Activated T-cell treated with anti-CD3 and anti-CD28 coated beads for 24 hours (primary cell): ENCODE measurements at regions not wholly inside any gene's neighbourhood (a gene's known extent, or its start where the extent isn't known, plus 50 kb on each side); places are given as distances from the start of the nearest gene placed in this dataset.
"Not testable (repeated sequence)": the region's sequence is repeated elsewhere in the genome, so short reads cannot be mapped to it uniquely, and the experiment has no call there.

ENCODE experiments used
- DNase-seq: peaks from one replicate; pipeline ENCODE4 v3.0.0-alpha.2; 2020; ENCODE audit warnings: low read depth

DNA sequence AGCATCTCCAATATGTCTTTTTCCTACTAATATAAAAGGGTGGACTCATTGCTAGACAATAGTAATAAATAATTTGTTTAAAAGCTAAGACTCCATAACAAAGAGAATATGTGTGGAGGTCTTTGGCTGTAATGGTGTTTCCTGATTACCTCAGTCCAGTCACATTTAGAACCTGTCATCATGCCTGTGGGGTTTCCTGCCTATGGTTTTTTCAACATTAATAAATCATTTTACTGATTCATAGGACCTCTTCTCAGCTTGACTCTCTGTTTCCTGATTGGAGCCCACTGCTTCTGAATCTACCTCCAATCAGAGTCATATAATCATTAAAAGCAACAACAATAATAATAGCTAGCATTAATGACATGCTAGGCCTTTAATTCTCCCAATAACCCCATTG, 52.4 kb upstream of the GNAI1 start:
- DNase-seq = no peak

DNA sequence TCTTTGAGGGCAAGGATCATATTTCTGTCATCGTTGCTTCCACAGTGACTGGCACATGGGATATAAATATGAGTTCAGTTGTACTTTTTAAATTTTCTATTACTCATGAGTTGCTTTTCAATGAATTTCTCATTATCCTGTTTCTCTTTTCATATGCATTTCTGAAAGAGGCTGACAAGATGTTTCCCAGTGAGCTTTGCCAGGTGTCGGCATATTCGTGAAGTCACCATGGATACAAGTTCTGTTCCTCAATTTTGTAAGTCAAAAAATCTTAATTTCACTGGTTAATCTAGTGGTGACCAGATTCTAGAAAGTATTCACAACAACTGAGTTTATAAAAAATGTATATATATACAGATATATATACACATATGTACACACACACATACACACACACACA, 55.7 kb upstream of the GNAI1 start:
- DNase-seq = no peak

DNA sequence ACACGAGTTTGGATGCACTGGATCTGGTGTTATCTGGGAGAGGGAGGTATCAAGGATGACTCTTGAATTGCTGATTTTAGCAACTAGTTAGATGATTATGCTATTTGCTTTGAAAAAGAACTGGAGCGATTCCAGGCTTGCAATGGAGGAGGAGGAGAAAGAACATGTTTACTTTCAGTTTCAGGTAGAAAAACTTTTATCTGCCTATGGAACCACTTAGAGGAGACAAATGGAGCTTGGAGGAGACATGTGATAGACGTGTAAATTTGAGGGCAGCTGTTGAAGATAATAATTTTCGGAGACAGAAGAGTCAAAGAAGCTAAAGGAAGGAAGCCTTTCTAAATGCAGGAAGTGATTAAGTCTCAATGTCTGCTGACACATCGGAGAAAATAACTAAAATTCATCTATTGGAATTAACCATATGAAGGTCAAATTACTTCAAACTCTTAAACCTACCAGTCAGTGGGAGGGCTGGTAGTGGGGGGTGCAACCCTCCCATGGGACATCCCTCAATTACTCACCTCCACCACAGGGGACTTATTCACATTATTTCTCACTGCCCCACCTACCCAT, 56.4 kb upstream of the GNAI1 start:
- peak; percentile 6 for DNase-seq

DNA sequence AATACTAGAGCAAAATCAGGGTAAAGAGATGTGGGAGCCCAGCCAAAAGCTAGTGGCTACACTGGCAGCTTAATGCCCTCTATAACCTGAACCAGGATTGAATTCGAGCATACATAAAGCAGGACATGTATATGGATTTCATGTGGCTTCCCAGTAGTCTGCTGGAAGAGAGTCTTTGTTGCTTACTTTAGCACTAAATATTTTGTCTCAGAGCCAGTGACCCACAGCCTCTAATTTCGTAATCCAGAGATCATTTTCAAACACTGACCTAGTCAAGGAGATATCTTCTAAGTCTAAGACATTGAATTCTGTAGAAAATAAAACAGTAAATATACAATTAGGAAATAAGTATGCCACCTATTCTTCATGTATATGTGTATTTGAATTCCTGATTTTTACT, 64.2 kb upstream of the GNAI1 start:
- DNase-seq = no peak

DNA sequence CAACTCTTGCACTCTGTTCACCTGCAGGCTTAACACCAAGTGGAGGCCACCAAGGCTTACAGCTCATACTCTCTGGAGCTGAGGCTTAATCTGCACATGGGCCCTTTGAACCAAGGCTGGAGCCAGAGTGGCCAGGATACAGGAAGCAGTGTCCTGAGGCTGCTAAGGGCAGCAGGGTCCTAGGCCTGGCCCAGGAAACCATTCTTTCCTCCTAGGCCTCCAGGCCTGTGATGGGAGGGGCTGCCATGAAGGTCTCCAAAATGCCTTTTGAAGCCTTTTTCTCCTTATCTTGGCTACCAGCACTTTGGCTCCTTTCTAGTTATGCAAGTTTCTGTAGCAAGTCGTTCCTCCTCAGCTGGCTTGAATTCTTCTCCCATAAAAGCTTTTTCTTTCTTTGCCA, 68.0 kb upstream of the GNAI1 start:
- DNase-seq = no peak

DNA sequence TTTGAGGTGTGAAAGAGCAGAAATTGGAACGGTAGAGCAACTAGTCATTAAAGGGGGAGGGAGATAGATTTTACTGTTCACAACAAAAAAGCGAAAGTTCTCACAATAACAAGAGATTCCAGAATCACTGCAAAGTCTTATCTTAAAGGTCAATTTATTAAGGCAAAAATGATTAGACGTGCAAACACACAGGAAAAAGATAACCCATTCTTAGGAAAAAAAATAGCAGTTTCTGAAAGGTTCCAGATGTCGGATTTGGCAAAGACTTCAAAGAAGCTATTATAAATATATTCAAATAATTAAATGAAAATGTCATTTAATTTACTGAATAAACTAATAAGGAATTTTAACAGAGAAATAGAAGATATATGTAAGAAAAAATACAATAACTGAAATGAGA, 70.8 kb upstream of the GNAI1 start:
- DNase-seq = no peak

DNA sequence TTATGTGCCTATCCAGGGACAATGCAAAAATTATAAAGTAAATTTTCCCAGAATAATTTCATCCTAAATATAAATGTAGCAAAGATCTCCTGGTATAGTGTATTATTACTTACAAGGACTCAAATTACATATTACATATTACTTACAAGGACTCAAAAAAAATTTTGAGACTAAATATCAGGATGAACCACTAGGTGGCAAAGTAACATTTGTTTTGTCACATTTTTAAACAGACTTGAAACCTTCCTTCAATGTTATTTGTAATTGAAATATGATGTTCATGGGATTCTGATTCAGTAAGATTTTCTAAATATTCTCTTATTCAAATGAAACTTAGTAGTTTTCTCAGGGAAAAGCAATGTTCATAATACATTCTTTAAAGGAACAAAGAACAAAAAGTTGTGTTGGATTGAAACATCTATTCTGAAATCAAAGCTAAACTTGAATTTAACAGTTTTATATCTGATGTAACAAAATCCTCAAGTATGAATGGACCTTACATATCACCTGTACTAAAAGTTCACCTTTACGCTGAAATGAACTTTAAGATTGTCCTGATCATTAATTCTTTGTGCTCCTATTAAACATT, 74.3 kb upstream of the GNAI1 start:
- no peak for DNase-seq

DNA sequence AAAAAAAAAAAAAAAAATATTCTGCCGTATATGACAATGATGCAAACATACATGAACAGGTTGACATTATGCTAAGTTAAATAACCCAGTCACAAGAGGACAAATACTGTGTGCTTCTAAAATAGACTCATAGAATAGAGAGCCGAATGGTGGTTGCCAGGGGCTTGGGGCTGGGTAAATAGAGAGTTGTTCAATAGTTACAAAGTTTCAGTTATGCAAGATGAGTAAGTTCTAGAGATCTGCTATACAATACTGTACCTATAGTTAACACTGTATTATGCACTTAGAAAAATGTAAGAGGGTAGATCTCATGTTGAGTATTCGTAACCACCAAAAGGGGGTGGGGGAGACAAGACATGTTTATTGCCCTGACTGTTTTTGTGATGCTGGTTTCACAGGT, 77.1 kb upstream of the GNAI1 start:
- no peak for DNase-seq

DNA sequence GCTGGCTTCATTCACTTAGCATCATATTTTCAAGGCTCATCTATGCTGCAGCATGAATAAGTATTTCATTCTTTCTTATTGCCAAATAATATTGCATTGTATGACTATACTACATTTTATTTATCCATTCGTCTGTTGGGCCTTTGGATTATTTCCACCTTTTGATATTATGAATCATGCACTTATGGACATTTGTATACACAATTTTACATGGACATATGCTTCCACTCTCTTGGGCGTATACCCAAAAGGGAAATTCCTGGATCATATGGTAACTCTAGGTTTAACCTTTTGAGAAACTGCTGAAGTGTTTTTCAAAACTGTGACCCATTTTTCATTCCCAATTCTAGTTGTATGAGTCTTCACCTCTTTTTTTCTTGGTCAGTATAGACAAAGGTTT, 80.3 kb upstream of the GNAI1 start:
- no peak for DNase-seq

DNA sequence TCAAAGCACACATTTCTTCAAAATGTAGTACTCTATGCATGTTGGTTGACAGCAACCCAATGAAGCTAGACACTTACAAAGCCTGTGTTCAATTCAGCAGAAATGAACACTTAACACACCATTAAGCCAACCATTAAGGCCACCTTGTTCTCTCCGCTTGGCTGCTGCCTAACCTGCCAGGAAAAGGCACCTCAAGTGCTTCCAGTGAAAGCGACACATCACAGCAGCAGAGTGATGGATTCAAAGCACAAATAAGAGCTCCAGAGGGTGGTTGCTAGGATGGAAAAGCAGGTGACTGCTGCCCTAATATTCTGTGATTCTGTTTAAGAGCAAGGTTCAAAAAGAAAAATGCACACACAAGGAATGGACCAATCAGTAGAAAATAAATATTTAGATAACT, 81.5 kb upstream of the GNAI1 start:
- no peak for DNase-seq

DNA sequence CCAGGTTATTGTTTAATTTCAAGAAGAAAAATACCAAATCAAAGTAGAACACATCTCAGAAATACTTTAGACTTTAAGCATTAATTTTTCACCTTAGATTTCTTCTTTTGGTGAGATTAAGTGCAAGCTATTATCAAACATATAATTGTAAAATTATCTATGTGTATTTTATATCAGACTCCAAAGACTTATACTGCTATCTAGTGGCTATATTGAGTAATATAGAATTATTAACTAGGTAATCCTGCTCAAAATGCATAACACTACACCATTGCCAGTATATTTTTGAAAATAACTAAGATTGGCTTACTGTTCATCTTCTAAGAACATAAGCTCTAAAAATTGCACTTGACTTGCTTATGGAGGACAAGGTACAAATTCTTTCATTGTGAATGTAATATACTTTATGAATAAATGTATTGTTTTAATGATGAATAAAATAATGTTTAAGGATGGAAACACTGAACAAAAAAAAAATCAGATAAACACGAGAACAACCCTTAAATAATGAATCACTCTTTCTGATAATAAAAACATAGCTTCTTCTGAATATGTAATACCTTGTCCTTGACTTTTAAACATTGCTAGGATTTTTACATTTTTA, 86.7 kb upstream of the GNAI1 start:
- no peak for DNase-seq

DNA sequence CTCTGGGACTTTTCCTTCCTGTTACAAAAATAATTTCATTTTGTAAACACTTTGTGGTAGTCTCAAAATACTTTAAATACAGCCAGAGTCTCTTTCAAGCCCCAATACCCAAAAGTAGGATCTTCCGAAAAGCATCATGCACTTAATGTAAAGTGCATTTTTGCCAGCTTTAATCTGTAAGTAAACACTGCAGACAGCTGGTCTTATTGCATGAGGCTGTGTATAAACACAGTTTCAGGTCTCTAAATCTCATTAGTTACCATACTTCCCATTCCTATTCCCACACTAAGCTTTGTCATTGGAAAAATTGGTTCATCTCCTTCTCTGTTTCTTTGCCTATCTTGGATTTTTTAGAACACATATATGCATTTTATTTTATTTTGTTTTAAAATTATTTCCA, 87.6 kb upstream of the GNAI1 start:
- no peak for DNase-seq

DNA sequence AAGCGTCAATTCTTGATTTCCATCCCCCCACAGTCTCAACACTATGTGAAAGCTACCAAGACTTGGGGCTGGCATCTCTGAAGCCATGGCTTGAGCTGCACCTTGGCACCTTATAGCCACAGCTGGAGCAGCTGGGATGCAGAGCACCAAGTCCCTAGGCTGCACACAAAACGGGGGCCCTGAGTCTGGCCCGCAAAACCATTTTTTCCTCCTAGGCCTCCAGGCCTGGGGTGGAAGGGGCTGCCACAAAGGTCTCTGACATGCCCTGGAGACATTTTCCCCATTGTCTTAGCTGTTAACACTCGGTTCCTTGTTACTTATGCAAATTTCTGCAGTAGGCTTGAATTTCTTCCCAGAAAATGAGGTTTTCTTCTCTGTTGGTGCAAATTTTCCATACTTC, 89.8 kb upstream of the GNAI1 start:
- DNase-seq = no peak

DNA sequence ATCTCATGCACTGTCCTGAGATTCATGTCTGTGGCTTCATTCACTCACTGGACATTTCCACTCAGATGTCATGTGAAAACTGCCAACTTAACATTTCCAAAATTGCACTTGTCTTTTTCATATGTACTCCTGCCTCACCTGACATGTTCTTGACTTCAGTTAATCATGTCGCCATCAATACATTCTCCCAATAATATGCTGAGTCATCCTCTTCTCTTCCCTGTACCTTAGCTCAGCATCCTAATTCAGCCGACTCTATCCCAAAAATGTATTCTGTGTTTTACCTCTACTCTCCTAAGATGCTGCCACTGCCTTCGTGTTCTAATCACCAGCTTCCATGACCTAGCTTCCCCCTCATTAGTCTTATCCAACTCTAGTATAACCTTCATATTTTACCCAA, 93.9 kb upstream of the GNAI1 start:
- no peak for DNase-seq

DNA sequence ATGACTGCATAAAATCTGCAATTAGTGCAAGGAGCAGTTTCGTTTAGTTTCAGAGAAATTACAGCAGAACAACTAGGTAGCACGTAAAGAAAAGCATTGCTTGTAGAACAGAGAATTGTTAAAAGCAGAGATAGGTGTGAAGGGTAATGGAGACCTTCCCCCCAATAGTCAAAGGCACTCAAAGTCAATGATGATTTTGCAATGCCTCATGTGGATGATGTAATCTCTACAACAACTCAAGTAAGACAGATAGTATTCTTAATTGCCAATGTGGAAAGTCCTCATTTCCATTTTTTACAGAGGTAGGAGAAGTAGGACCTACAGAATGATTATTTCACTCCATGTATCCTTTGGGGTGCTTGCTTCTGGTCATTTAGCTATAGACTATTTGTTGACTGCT, 94.3 kb upstream of the GNAI1 start:
- no peak for DNase-seq

DNA sequence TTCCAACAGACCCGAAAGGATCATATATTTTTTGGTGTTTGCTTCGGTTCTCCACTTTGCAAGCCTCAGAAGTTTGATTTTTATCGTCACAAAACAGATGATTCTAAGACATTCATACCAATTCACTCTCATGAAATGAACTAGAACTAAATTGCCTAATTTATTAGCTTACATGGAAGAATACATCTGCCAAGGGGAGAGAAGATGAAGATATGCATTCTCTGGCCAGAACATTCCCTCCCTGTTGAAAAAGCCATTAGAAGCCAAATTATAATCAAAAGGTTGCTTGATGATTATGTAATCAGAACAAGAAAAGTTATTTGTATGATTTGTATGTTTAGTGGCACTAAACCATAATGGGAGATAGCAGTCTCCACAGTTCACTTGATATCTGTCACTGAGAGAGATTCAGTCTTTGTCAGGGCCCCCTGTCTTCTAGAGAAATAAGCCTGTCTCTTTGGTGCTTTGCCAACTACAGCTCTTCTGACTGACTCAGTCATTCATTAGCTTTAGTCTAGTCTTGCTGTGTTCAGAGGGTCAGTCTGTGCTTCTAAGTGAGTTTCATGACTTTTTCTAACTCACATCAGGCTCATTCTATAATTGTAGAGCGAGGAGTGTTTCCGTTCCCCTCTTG, 95.3 kb upstream of the GNAI1 start:
- DNase-seq = no peak

DNA sequence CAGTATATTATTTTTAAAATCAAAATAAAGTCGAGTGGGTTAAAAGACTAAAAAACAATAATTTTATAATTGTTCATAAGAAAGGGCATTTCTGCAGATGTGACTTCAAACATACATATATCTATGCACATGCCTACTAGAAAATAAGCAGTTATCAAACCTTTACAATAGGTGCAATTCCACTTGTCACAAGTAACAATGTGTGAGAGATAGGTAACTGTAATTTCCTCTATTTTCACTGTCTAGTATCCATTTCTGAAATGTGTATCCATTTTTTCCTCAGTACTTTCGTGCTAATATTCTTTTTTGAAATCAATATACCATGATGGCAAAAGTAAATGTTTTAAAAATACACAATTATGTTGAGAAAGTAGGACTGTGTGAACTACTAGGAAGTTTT, 96.9 kb upstream of the GNAI1 start:
- DNase-seq = no peak

DNA sequence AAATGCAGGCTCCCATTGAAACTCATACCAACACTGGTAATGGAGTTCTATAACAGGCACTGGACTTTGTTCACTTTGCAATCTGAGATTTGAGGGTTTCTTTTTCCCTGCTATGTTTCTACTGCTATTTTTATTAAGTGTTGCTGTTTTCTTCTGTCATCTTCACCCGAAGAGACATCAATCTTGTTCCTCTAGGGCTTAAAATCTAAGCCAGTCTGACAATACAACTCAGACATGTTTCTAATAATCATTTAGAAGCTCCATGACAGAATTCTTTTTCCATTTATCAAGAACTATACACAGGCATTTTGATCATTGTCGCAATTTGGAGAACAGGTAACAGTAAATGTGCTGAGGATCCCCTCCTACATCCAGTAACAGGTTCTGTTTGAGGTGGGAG, 98.5 kb upstream of the GNAI1 start:
- no peak for DNase-seq

DNA sequence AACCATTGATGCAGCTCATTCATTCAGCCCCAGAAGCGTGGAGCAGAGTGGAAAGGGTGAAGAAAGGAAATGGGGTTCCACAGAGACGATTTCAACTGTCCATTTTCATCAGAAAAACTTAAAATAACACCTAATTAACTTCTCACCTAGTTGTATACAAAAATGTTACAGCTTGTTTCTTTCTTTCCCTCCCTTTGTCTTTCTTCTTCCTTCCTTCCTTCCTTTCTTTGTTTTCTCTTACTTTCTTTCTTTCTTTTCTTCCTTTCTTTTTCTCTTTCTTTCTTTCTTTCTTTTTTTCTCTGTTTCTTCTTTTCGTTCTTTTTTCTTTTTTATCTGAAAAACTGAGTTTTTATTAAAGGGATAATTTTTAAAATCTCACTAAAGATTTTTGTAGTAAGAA, 105.9 kb upstream of the GNAI1 start:
- DNase-seq = no peak

DNA sequence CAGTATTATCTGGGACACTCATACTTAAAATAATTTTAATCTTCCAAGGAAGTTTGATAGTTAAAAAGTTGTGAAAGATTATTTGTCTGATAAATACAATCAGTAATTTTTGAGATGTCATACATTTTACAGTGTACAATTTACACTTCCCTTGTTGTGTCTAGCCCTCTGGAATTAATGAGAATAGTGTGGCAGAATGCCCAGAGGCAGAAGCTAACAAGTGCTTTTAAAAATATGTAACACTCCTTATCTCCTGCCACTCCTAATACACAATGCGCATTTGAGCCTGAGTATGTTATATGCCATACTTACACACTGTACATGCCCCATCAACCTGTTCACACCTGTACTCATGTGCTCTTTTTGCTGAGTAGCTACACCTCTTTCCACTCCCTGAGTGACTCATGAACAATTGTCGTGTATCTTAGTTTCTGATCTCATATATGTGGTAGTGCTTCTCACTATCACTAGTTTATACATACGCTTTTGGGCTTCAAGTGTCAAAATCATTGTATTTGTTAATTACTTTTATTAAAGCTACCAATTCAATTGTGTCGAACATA, 106.9 kb upstream of the GNAI1 start:
- DNase-seq = no peak

DNA sequence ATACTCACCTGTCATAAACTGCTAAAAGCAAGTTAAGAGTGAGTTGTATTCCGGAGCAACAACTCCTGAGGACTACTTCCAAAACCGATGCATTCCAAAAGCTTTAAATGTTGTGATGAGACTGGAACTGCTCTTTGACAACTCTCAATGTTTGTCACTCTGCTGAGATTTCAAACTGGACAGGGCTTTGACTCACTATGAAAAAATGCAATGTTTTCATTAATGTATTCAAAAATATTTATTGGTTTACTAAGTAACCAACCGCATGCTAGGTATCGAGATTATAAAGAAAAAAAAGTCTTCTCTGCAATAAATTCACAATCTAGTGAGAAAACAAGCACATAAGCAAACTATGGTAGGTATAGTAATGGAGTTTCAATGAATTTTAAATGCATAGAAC, 107.9 kb upstream of the GNAI1 start:
- DNase-seq = no peak

DNA sequence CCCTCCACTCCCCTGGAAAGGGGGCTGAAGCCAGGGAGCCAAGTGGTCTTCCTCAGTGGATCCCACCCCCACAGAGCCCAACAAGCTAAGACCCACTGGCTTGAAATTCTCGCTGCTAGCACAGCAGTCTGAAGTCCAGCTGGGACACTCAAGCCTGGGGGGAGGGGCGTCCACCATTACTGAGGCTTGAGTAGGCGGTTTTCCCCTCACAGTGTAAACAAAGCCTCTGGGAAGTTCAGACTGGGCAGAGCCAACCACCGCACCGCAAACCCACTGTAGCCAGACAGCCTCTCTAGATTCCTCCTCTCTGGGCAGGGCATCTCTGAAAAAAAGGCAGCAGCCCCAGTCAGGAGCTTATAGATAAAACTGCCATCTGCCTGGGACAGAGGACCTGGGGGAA, 114.4 kb upstream of the GNAI1 start:
- DNase-seq = not testable (repeated sequence)

DNA sequence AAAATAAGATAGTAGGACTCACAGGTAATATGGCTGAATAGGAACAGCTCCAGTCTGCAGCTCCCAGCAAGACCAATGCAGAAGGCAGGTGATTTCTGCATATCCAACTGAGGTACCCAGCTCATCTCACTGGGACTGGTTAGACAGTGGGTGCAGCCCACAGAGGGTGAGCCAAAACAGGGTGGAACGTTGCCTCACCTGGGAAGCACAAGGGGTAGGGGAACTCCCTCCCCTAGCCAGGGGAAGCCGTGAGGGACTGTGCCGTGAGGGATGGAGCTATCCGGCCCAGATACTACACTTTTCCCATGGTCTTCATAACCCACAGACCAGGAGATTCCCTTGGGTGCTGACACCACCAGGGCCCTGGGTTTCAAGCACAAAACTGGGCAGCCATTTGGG, 114.8 kb upstream of the GNAI1 start:
- DNase-seq = not testable (repeated sequence)
